Gastrocnemius medialis (tissue), 4 donors: ENCODE measurements at regions not wholly inside any gene's neighbourhood (a gene's known extent, or its start where the extent isn't known, plus 50 kb on each side); places are given as distances from the start of the nearest gene placed in this dataset.

ENCODE experiments used
- CTCF ChIP-seq, 5 experiments: fragments of 450-650 bp in 3 of 5; fragments of 200-600 bp in 2 of 5; sonication (generic) in 2 of 5; IDR thresholded peaks in 4 of 5; conservative IDR thresholded peaks in 1 of 5; 1 replicate in 4 of 5; 2 replicates in 1 of 5; pipeline ENCODE4 v1.5.1; 2016 to 2019; ENCODE audit warnings: antibody characterized with exemption in 5 of 5, mild to moderate bottlenecking in 3 of 5, moderate library complexity in 3 of 5
- POLR2A ChIP-seq, 2 donors: fragments of 450-650 bp; IDR thresholded peaks; one replicate each; pipeline ENCODE4 v1.6.1; 2017; ENCODE audit warnings: antibody characterized with exemption in 2 of 2, mild to moderate bottlenecking in 2 of 2, moderate library complexity in 2 of 2

DNA sequence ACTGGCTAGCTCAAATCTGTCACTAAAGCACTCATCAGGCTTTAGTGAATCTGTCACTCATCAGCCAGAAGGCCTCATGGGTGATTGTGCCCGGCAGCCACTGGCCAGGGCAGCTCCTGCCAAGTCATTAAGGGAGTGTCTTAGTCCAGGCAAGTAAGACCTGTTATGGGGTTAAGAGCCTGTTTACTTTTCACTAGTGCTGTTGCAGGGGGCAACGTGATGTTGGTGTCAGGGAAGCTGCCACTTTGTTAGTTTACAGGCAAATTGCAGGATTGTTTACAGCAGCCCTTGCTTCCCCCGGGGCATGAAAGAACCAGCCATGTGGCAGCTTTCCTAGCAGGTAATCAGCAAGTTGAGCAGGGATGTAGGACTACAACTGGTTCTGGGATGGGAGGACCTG is 155.6 kb upstream of the NCAM1 start:
- TF ChIP-seq CTCF (IDR thresholded peaks at IDR 0.05 in 4 of 5, conservative IDR thresholded peaks at IDR 0.05 in 1 of 5) (no peak), POLR2A (IDR thresholded peaks at IDR 0.05) (no peak)
